NCI-H2196 treated with DMSO at 0.1 percent for 48 hours (cell line): ENCODE measurements at regions not wholly inside any gene's neighbourhood (a gene's known extent, or its start where the extent isn't known, plus 50 kb on each side); places are given as distances from the start of the nearest gene placed in this dataset.

Source experiments
- DNase-seq: peaks from one replicate; lab custom pipeline; 2025; ENCODE audit not compliant: unreplicated experiment; lab: John Stamatoyannopoulos, UW

- DNase-seq, result no peak
Observed at GRCh38 chr4:124372916-124373315, 339.6 kb downstream of the ANKRD50 start.

GRCh38 chr4:124386163-124386562, 326.4 kb downstream of the ANKRD50 start:
- DNase-seq, result no peak

GRCh38 chr4:124386648-124387047, 325.9 kb downstream of the ANKRD50 start:
- DNase-seq, result no peak

GRCh38 chr4:124389591-124389990, 322.9 kb downstream of the ANKRD50 start:
- no peak for DNase-seq

- DNase-seq, result no peak
Observed at GRCh38 chr4:124390861-124391260, 321.7 kb downstream of the ANKRD50 start.

GRCh38 chr4:124396333-124396732, 316.2 kb downstream of the ANKRD50 start:
- no peak for DNase-seq

GRCh38 chr4:124401606-124402005, 310.9 kb downstream of the ANKRD50 start:
- no peak for DNase-seq

- DNase-seq, result no peak
Observed at GRCh38 chr4:124409044-124409443, 303.5 kb downstream of the ANKRD50 start.

- no peak for DNase-seq
Observed at GRCh38 chr4:124414276-124415040, 298.1 kb downstream of the ANKRD50 start.

GRCh38 chr4:124415146-124415545, 297.4 kb downstream of the ANKRD50 start:
- DNase-seq, result no peak

GRCh38 chr4:124417371-124417770, 295.2 kb downstream of the ANKRD50 start:
- DNase-seq, result no peak

- no peak for DNase-seq
Observed at GRCh38 chr4:124420166-124420695, 292.3 kb downstream of the ANKRD50 start.

- DNase-seq, result no peak
Observed at GRCh38 chr4:124423160-124423559, 289.4 kb downstream of the ANKRD50 start.

GRCh38 chr4:124426279-124426678, 286.3 kb downstream of the ANKRD50 start:
- DNase-seq, result no peak

GRCh38 chr4:124427095-124427767, 285.3 kb downstream of the ANKRD50 start:
- DNase-seq, result no peak

- DNase-seq, result no peak
Observed at GRCh38 chr4:124428648-124429047, 283.9 kb downstream of the ANKRD50 start.

- no peak for DNase-seq
Observed at GRCh38 chr4:124429746-124430250, 282.7 kb downstream of the ANKRD50 start.

GRCh38 chr4:124431653-124432192, 280.8 kb downstream of the ANKRD50 start:
- DNase-seq, result no peak

GRCh38 chr4:124432500-124432899, 280.0 kb downstream of the ANKRD50 start:
- no peak for DNase-seq

GRCh38 chr4:124433044-124433443, 279.5 kb downstream of the ANKRD50 start:
- DNase-seq, result no peak

- no peak for DNase-seq
Observed at GRCh38 chr4:124433500-124433899, 279.0 kb downstream of the ANKRD50 start.
